WTC11 (cell line): ENCODE measurements at regions not wholly inside any gene's neighbourhood (a gene's known extent, or its start where the extent isn't known, plus 50 kb on each side); places are given as distances from the start of the nearest gene placed in this dataset.
"Not testable (repeated sequence)": the region's sequence is repeated elsewhere in the genome, so short reads cannot be mapped to it uniquely, and the experiment has no call there.

ENCODE experiments used
- ATAC-seq: fragments of 200-7000 bp; cut with Tn5 transposase; 2 replicates; pipeline ENCODE4 v1.10.0; 2021; ENCODE audit warnings: mild to moderate bottlenecking, moderate library complexity
- CTCF ChIA-PET: fragments of 300-600 bp; sonication (Branson Sonifier 250); formaldehyde crosslinking; loops from one replicate; lab custom pipeline; 2021; ENCODE audit warnings: antibody characterized with exemption; lab: Charles Lee
- POLR2A ChIA-PET: fragments of 350-600 bp; sonication (Branson Sonifier 250); formaldehyde crosslinking; loops from one replicate; lab custom pipeline; 2021; ENCODE audit warnings: antibody characterized with exemption; lab: Charles Lee
- DNase-seq: peaks from one replicate; pipeline ENCODE4 v3.0.0; 2021; ENCODE audit warnings: low spot score
- H3K27ac Mint-ChIP-seq: 2 replicates; pipeline ENCODE4 v1.8.0; 2021; ENCODE audit warnings: mixed read lengths
- H3K27me3 Mint-ChIP-seq: 2 replicates; pipeline ENCODE4 v1.8.0; 2021; ENCODE audit warnings: low read depth, mild to moderate bottlenecking, moderate library complexity, mixed read lengths
- H3K36me3 Mint-ChIP-seq: 2 replicates; pipeline ENCODE4 v1.8.0; 2021; ENCODE audit warnings: mixed read lengths
- H3K4me1 Mint-ChIP-seq: 2 replicates; pipeline ENCODE4 v1.8.0; 2022; ENCODE audit warnings: mixed read lengths
- H3K4me3 Mint-ChIP-seq: 2 replicates; pipeline ENCODE4 v1.8.0; 2021; ENCODE audit warnings: mild to moderate bottlenecking, moderate library complexity, mixed read lengths
- H3K9me3 Mint-ChIP-seq: 2 replicates; pipeline ENCODE4 v1.8.0; 2021; ENCODE audit warnings: mixed read lengths
- CREM ChIP-seq: sonication (generic); formaldehyde crosslinking; IDR thresholded peaks from 2 replicates; pipeline ENCODE4 v1.8.1; 2022; ENCODE audit warnings: mild to moderate bottlenecking, missing genetic modification reagents, moderate library complexity
- GABPB1 ChIP-seq: sonication (generic); formaldehyde crosslinking; IDR thresholded peaks from 2 replicates; pipeline ENCODE4 v1.8.1; 2023; ENCODE audit warnings: mild to moderate bottlenecking, missing genetic modification reagents
- HMGA2 ChIP-seq: fragments of 250-450 bp; sonication (Bioruptor Pico); IDR thresholded peaks from 2 replicates; pipeline ENCODE4 v1.4.0; 2021; ENCODE audit warnings: mild to moderate bottlenecking, moderate library complexity
- NFYB ChIP-seq: sonication (generic); formaldehyde crosslinking; conservative IDR thresholded peaks from 2 replicates; pipeline ENCODE4 v1.8.0; 2022; ENCODE audit warnings: low read depth, missing genetic modification reagents
- NR2C2 ChIP-seq: sonication (generic); formaldehyde crosslinking; IDR thresholded peaks from 2 replicates; pipeline ENCODE4 v1.8.0; 2022; ENCODE audit warnings: mild to moderate bottlenecking, missing genetic modification reagents
- OVOL2 ChIP-seq: fragments of 250-450 bp; sonication (Bioruptor Pico); IDR thresholded peaks from 2 replicates; pipeline ENCODE4 v1.9.0; 2021; ENCODE audit warnings: mild to moderate bottlenecking, borderline replicate concordance
- RELA ChIP-seq: sonication (generic); formaldehyde crosslinking; IDR thresholded peaks from 2 replicates; pipeline ENCODE4 v1.8.1; 2022; ENCODE audit warnings: missing genetic modification reagents, mild to moderate bottlenecking, borderline replicate concordance
- SMAD4 ChIP-seq: sonication (generic); formaldehyde crosslinking; IDR thresholded peaks from 2 replicates; pipeline ENCODE4 v1.8.0; 2022; ENCODE audit warnings: mild to moderate bottlenecking, missing genetic modification reagents
- SP1 ChIP-seq: sonication (generic); formaldehyde crosslinking; conservative IDR thresholded peaks from 2 replicates; pipeline ENCODE4 v1.8.1; 2022; ENCODE audit warnings: missing genetic modification reagents
- TEAD1 ChIP-seq: sonication (generic); formaldehyde crosslinking; IDR thresholded peaks from 2 replicates; pipeline ENCODE4 v1.8.0; 2022; ENCODE audit warnings: mild to moderate bottlenecking, missing genetic modification reagents
- ZNF219 ChIP-seq: sonication (generic); formaldehyde crosslinking; IDR thresholded peaks from 2 replicates; pipeline ENCODE4 v1.8.0; 2023; ENCODE audit warnings: missing genetic modification reagents, mild to moderate bottlenecking, borderline replicate concordance
- ZNF232 ChIP-seq: sonication (generic); formaldehyde crosslinking; IDR thresholded peaks from 2 replicates; pipeline ENCODE4 v1.8.0; 2022; ENCODE audit warnings: mild to moderate bottlenecking, missing genetic modification reagents
- ZNF396 ChIP-seq: fragments of 250-450 bp; sonication (Bioruptor Pico); IDR thresholded peaks from 2 replicates; pipeline ENCODE4 v1.8.0; 2021; ENCODE audit warnings: mild to moderate bottlenecking, moderate library complexity, borderline replicate concordance
- TF ChIP-seq, protein P1 (sequence below): sonication (generic); formaldehyde crosslinking; IDR thresholded peaks from 2 replicates; pipeline ENCODE4 v1.8.0; 2022; ENCODE audit warnings: mild to moderate bottlenecking, missing genetic modification reagents
- TF ChIP-seq, protein P2 (sequence below): sonication (generic); formaldehyde crosslinking; IDR thresholded peaks from 2 replicates; pipeline ENCODE4 v1.8.1; 2022; ENCODE audit warnings: low read depth, mild to moderate bottlenecking, moderate library complexity, missing genetic modification reagents, borderline replicate concordance
- TF ChIP-seq, protein P3 (sequence below): sonication (generic); formaldehyde crosslinking; IDR thresholded peaks from 2 replicates; pipeline ENCODE4 v1.8.1; 2023; ENCODE audit warnings: mild to moderate bottlenecking, moderate library complexity, missing genetic modification reagents
- TF ChIP-seq, protein P4 (sequence below): fragments of 250-450 bp; sonication (Bioruptor Pico); IDR thresholded peaks from 2 replicates; pipeline ENCODE4 v1.9.0; 2021; ENCODE audit warnings: mild to moderate bottlenecking
- TF ChIP-seq, protein P5 (sequence below): sonication (generic); formaldehyde crosslinking; IDR thresholded peaks from 2 replicates; pipeline ENCODE4 v1.8.1; 2023; ENCODE audit warnings: mild to moderate bottlenecking, missing genetic modification reagents, moderate library complexity
- TF ChIP-seq, protein P6 (sequence below): fragments of 250-450 bp; sonication (Bioruptor Pico); IDR thresholded peaks from 2 replicates; pipeline ENCODE4 v1.9.0; 2021; ENCODE audit warnings: moderate library complexity, mild to moderate bottlenecking, inconsistent platforms, borderline replicate concordance
- TF ChIP-seq, protein P7 (sequence below): sonication (generic); formaldehyde crosslinking; IDR thresholded peaks from 2 replicates; pipeline ENCODE4 v1.8.1; 2023; ENCODE audit warnings: mild to moderate bottlenecking, missing genetic modification reagents, borderline replicate concordance

DNA sequence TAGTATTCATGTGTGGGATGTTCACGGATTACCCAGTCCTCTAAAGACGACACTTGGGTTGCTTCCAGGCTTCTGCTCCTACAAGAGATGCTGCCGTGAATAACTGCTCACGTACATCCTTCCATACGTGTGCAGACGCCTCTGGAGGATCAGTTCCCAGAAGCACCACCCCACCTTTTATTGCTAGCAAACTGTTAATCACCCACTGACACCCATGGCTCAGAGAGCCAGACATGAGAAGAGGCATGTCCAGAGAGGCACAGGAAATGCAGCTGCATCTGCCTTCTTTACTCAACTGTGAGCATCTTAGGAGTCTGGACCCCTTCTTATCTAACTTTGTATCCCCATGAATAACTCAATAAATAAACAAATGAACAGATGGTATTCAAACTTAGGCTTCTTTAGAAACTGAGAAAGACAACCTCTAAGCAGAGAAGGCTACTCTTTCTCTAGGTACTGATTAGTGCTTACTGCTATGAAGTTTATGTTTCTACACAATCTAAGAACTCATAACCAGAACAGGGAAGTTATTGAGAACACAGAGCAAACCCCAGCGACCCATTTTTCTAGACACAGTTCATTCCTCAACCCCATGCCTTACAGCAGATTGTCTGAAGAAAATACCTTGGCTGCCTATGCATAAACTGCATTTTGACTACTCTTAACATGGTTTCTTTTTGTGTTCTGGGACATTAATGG lies 228.7 kb upstream of the RREB1 start:
- no peaks in the 10 kb centered on the region for H3K36me3 Mint-ChIP-seq
- ATAC-seq: no peak
- DNase-seq: no peak
- no peak overlapping the region for H3K27ac Mint-ChIP-seq
- ChIA-PET POLR2A (no interaction called here), CTCF (no interaction called here)
- H3K4me1 Mint-ChIP-seq: no peaks in the 10 kb centered on the region
- H3K4me3 Mint-ChIP-seq: no peak overlapping the region
- no peak for TF ChIP-seq GABPB1
- TF ChIP-seq, protein P1, sequence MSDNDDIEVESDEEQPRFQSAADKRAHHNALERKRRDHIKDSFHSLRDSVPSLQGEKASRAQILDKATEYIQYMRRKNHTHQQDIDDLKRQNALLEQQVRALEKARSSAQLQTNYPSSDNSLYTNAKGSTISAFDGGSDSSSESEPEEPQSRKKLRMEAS (CRISPR knock-in tag): no peak
- TF ChIP-seq TEAD1 (CRISPR knock-in tag): no peak
- TF ChIP-seq, protein P2, sequence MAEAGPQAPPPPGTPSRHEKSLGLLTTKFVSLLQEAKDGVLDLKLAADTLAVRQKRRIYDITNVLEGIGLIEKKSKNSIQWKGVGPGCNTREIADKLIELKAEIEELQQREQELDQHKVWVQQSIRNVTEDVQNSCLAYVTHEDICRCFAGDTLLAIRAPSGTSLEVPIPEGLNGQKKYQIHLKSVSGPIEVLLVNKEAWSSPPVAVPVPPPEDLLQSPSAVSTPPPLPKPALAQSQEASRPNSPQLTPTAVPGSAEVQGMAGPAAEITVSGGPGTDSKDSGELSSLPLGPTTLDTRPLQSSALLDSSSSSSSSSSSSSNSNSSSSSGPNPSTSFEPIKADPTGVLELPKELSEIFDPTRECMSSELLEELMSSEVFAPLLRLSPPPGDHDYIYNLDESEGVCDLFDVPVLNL: no peak
- TF ChIP-seq SP1 (CRISPR knock-in tag): no peak
- TF ChIP-seq ZNF396 (CRISPR knock-in tag): no peak
- TF ChIP-seq, protein P3, sequence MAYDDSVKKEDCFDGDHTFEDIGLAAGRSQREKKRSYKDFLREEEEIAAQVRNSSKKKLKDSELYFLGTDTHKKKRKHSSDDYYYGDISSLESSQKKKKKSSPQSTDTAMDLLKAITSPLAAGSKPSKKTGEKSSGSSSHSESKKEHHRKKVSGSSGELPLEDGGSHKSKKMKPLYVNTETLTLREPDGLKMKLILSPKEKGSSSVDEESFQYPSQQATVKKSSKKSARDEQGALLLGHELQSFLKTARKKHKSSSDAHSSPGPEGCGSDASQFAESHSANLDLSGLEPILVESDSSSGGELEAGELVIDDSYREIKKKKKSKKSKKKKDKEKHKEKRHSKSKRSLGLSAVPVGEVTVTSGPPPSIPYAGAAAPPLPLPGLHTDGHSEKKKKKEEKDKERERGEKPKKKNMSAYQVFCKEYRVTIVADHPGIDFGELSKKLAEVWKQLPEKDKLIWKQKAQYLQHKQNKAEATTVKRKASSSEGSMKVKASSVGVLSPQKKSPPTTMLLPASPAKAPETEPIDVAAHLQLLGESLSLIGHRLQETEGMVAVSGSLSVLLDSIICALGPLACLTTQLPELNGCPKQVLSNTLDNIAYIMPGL (CRISPR knock-in tag): no peak
- TF ChIP-seq, protein P4, sequence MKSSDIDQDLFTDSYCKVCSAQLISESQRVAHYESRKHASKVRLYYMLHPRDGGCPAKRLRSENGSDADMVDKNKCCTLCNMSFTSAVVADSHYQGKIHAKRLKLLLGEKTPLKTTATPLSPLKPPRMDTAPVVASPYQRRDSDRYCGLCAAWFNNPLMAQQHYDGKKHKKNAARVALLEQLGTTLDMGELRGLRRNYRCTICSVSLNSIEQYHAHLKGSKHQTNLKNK (CRISPR knock-in tag): no peak
- TF ChIP-seq RELA (CRISPR knock-in tag): no peak
- TF ChIP-seq SMAD4 (CRISPR knock-in tag): no peak
- no peaks in the 10 kb centered on the region for H3K9me3 Mint-ChIP-seq
- peaks cover 4% of the 10 kb centered on the region; the same call in 1 of the 2 replicates for H3K27me3 Mint-ChIP-seq

DNA sequence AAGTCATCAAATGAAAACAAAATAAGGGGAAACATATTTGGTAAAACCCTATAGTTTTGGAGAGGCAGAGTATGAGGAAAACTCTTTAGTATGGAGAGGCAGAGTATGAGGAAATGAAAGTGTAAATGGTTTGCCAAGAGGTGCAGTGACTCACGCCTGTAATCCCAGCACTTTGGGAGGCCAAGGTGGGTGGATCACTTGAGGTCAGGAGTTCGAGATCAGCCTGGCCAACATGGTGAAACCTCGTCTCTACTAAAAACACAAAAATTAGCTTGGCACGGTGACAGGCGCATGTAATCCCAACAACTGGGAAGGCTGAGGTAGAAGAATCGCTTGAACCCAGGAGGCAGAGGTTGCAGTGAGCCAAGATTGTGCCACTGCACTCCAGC lies 228.2 kb upstream of the RREB1 start:
- ATAC-seq, POLR2A ChIA-PET: not testable (repeated sequence)

DNA sequence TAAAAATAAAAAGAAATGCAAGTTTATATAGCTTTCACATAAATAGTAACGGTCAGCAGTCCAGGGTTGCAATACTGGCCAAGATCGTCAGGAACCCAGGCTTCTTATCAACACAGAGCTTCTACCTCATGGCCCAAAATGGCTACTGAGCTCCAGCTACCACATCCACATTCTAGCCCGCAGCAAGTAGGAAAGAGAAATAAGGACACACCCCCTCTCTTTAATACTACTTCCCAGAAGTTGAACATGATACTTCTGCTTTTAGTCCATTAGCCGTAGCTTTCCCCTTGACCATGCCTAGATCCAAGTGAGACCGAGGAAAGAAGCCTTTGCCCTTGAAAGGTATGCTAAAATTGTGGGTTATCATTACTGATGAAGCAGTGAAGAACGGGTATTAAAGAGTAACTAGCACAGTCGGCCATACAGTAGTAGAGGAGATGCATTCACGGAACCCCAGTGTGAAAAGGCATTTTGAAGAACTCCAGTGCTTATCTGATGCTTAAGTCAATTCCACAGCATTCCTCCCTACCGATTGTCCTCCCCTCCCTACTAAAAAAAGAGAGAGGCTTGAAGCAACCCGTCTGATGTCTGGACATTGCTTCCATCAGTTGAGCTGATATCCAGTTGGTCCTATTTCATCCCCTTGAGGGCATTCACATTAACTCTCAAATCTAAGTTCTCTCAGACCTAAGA lies 226.9 kb upstream of the RREB1 start:
- H3K27ac Mint-ChIP-seq: no peak overlapping the region
- DNase-seq: no peak
- CTCF ChIA-PET: interaction anchor here (0.6 to 1.8 kb wide), 8 partner anchors 11 to 1975 kb away, joined by 3 to 6 read pairs (median 3); no protein-coding TSS in a partner anchor
- no peak overlapping the region for H3K4me3 Mint-ChIP-seq
- 0 out of 2 replicates have a peak, but pooled peaks cover 2% of the 10 kb centered on the region for H3K27me3 Mint-ChIP-seq
- no peaks in the 10 kb centered on the region for H3K9me3 Mint-ChIP-seq
- no peak for ATAC-seq
- H3K36me3 Mint-ChIP-seq: no peaks in the 10 kb centered on the region
- POLR2A ChIA-PET: no interaction called here
- peaks cover 5% of the 10 kb centered on the region for H3K4me1 Mint-ChIP-seq
- no peak for TF ChIP-seq HMGA2 (CRISPR knock-in tag)
- TF ChIP-seq, protein P5, sequence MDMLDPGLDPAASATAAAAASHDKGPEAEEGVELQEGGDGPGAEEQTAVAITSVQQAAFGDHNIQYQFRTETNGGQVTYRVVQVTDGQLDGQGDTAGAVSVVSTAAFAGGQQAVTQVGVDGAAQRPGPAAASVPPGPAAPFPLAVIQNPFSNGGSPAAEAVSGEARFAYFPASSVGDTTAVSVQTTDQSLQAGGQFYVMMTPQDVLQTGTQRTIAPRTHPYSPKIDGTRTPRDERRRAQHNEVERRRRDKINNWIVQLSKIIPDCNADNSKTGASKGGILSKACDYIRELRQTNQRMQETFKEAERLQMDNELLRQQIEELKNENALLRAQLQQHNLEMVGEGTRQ: no peak
- TF ChIP-seq CREM: no peak
- TF ChIP-seq OVOL2: no peak
- TF ChIP-seq, protein P6, sequence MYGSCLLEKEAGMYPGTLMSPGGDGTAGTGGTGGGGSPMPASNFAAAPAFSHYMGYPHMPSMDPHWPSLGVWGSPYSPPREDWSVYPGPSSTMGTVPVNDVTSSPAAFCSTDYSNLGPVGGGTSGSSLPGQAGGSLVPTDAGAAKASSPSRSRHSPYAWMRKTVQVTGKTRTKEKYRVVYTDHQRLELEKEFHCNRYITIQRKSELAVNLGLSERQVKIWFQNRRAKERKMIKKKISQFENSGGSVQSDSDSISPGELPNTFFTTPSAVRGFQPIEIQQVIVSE (CRISPR knock-in tag): no peak
- TF ChIP-seq, protein P3 (CRISPR knock-in tag): no peak
- no peak for TF ChIP-seq NFYB (CRISPR knock-in tag)
- no peak for TF ChIP-seq NR2C2 (CRISPR knock-in tag)
- TF ChIP-seq ZNF219: no peak
- TF ChIP-seq, protein P7, sequence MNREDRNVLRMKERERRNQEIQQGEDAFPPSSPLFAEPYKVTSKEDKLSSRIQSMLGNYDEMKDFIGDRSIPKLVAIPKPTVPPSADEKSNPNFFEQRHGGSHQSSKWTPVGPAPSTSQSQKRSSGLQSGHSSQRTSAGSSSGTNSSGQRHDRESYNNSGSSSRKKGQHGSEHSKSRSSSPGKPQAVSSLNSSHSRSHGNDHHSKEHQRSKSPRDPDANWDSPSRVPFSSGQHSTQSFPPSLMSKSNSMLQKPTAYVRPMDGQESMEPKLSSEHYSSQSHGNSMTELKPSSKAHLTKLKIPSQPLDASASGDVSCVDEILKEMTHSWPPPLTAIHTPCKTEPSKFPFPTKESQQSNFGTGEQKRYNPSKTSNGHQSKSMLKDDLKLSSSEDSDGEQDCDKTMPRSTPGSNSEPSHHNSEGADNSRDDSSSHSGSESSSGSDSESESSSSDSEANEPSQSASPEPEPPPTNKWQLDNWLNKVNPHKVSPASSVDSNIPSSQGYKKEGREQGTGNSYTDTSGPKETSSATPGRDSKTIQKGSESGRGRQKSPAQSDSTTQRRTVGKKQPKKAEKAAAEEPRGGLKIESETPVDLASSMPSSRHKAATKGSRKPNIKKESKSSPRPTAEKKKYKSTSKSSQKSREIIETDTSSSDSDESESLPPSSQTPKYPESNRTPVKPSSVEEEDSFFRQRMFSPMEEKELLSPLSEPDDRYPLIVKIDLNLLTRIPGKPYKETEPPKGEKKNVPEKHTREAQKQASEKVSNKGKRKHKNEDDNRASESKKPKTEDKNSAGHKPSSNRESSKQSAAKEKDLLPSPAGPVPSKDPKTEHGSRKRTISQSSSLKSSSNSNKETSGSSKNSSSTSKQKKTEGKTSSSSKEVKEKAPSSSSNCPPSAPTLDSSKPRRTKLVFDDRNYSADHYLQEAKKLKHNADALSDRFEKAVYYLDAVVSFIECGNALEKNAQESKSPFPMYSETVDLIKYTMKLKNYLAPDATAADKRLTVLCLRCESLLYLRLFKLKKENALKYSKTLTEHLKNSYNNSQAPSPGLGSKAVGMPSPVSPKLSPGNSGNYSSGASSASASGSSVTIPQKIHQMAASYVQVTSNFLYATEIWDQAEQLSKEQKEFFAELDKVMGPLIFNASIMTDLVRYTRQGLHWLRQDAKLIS (CRISPR knock-in tag): no peak
- no peak for TF ChIP-seq ZNF232 (CRISPR knock-in tag)

More for the DNA sequence above, 228.2 kb upstream of the RREB1 start:
- DNase-seq, H3K4me1 Mint-ChIP-seq, H3K36me3 Mint-ChIP-seq, CTCF ChIA-PET, H3K4me3 Mint-ChIP-seq, H3K9me3 Mint-ChIP-seq, H3K27ac Mint-ChIP-seq, H3K27me3 Mint-ChIP-seq: not testable (repeated sequence)
